ENCODE measurements at regions not wholly inside any gene's neighbourhood (a gene's known extent, or its start where the extent isn't known, plus 50 kb on each side); places are given as distances from the start of the nearest gene placed in this dataset.

DNA sequence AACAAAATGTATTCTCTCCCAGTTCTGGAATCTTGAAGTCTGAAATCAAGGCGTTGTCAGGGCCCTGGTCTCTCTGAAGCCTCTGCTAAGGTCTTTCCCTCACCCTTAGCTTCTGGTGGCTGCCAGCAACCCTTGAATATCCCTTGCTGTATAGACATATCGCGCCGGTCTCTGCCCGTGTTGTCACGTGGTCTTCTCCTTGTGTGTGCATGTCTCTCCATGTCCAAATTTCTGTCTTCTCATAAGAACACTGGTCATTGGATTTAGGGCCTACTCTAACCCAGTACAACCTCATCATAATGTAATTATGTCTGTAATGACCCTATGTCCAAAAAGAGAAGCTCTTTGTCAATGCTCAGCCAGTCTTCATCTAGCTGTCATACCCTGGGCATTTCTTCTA lies 85.7 kb upstream of the ETS2 start:
- ChIA-PET POLR2A (no interaction called here), CTCF (interaction anchor here (0.6 kb wide), 1 partner anchor 600 kb away, joined by 3 read pairs; no protein-coding TSS in a partner anchor)
- TF ChIP-seq, protein P1, sequence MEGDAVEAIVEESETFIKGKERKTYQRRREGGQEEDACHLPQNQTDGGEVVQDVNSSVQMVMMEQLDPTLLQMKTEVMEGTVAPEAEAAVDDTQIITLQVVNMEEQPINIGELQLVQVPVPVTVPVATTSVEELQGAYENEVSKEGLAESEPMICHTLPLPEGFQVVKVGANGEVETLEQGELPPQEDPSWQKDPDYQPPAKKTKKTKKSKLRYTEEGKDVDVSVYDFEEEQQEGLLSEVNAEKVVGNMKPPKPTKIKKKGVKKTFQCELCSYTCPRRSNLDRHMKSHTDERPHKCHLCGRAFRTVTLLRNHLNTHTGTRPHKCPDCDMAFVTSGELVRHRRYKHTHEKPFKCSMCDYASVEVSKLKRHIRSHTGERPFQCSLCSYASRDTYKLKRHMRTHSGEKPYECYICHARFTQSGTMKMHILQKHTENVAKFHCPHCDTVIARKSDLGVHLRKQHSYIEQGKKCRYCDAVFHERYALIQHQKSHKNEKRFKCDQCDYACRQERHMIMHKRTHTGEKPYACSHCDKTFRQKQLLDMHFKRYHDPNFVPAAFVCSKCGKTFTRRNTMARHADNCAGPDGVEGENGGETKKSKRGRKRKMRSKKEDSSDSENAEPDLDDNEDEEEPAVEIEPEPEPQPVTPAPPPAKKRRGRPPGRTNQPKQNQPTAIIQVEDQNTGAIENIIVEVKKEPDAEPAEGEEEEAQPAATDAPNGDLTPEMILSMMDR (IDR thresholded peaks at IDR 0.05; ENCODE audit: insufficient read depth, low read depth, low read length), result no peak

DNA sequence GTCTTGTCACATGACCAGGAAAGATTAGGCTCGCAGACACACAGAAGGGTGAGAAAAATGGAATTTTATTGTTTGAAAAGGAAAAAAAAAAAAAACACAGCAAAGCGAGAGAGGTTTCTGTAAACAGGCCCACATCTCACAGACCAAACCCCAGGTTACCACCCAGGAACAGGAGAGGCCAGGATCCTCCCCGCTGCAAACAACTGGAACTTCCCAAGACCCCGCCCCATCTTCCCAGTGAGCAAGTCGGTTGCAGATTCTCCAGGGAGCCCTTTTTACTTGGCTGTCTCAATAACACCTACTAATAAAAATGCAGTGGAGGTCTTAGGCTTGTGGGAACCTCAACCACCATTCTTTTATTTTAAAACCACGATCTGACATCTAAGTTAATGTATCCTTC lies 84.7 kb upstream of the ETS2 start:
- CTCF ChIA-PET, result interaction anchor here (1.3 kb wide), 1 partner anchor 25 kb away, joined by 3 read pairs; no protein-coding TSS in a partner anchor
- DNase-seq (ENCODE audit: low read depth), result no peak

More for the DNA sequence above, 85.7 kb upstream of the ETS2 start:
- H3K27me3 ChIP-seq (ENCODE audit: control insufficient read depth, insufficient read depth, low read length), result 0 out of 2 replicates have a peak, but pooled peaks cover 2% of the 10 kb centered on the region
- no peaks in the 10 kb centered on the region for H3K36me3 ChIP-seq (ENCODE audit: control insufficient read depth, insufficient read depth, low read length)
- no peak overlapping the region for H3K4me3 ChIP-seq (ENCODE audit: low read depth, low read length)
- DNase-seq (ENCODE audit: low read depth), result no peak

DNA sequence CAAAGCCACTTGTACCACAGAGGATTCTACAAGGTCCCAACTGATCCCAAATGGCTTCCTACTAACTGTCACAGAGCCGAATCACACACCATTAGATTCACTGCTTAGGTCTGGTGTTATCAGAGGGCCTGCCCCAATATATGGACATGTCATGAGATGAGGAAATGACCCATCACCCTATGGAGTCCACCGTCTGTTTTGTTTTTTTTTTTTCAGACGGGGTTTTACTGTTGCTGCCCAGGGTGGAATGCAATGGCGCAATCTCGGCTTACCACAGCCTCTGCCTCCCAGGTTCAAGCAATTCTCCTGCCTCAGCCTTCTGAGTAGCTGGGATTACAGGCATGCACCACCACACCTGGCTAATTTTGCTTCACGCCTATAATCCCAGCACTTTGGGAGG lies 83.8 kb upstream of the ETS2 start:
- 0 out of 2 replicates have a peak, but pooled peaks cover 2% of the 10 kb centered on the region for H3K27me3 ChIP-seq (ENCODE audit: control insufficient read depth, insufficient read depth, low read length)
- H3K4me3 ChIP-seq (ENCODE audit: low read depth, low read length), result no peak overlapping the region
- H3K36me3 ChIP-seq (ENCODE audit: control insufficient read depth, insufficient read depth, low read length), result no peaks in the 10 kb centered on the region
- no peak for DNase-seq (ENCODE audit: low read depth)
- POLR2A ChIA-PET, result no interaction called here
- TF ChIP-seq, protein P1 (IDR thresholded peaks at IDR 0.05; ENCODE audit: insufficient read depth, low read depth, low read length), result no peak
- CTCF ChIA-PET, result interaction anchor here (1.3 kb wide), 1 partner anchor 26 kb away, joined by 3 read pairs; no protein-coding TSS in a partner anchor

More for the DNA sequence above, 84.7 kb upstream of the ETS2 start:
- H3K36me3 ChIP-seq (ENCODE audit: control insufficient read depth, insufficient read depth, low read length), result no peaks in the 10 kb centered on the region
- TF ChIP-seq, protein P1 (IDR thresholded peaks at IDR 0.05; ENCODE audit: insufficient read depth, low read depth, low read length), result no peak
- H3K27me3 ChIP-seq (ENCODE audit: control insufficient read depth, insufficient read depth, low read length), result 0 out of 2 replicates have a peak, but pooled peaks cover 2% of the 10 kb centered on the region
- no peak overlapping the region for H3K4me3 ChIP-seq (ENCODE audit: low read depth, low read length)
- POLR2A ChIA-PET, result no interaction called here

DNA sequence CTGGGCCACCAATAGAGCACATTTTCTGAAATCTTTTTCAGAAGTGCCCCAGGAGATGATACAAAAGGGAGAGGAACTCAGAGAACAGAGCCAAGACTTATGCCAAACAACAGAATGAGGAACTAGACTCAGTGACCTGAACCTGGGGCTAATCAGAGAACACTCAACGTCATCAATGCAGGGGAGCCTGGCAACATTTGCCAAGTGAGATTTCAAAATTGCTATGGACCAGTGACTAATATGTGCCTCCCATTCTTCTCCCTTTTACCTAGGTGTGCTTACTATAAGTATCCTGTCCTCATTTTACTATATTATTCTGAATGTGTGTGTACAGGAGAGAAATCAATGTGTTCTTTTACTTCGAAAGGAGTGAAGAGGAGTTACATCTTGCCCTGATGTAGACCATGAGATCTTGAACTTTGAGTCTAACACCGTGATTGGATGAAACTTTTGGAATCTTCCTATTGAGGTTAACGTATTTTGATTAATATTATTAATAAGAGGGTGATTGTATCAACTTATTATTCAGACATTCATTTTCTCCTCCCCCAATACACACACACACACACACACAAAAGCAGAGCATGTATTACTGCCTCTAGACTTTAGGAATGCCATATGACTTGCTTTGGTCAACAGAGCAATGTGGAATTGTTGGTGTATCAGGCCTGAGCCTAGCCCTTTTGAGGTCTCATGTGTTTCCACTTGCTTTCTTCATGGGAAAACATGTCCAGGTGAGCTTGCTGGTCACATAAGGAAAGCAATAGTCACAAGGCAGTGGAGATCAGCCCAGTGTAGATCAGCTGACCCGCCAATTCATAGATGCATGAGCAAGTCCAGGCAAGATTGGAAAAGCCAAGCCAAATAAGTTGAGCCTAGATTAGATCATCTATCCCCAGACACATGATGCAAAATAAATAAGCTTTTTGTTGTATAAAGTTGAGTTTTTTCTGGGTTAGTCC lies 80.3 kb upstream of the ETS2 start:
- CTCF ChIA-PET, result interaction anchor here (0.9 kb wide), 1 partner anchor 9 kb away, joined by 3 read pairs; no protein-coding TSS in a partner anchor

DNA sequence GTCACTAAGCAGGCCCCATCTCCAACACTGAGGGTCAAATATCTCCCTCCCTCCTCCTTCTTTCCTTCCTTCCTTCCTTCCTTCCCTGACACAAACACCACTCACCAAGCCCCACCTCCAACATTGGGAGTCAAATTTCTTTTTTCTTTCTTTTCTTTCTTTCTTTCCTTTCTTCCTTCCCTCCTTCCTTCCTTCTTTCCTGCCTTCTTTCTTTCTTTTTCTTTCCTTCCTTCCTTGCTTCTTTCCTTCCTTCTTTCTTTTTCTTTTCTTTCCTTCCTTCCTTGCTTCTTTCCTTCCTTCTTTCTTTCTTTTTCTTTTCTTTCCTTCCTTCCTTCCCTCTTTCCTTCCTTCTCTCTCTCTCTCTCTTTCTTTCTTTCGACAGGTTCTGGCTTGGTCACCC lies 79.2 kb upstream of the ETS2 start:
- CTCF ChIA-PET, result no interaction called here
- H3K36me3 ChIP-seq (ENCODE audit: control insufficient read depth, insufficient read depth, low read length), result no peaks in the 10 kb centered on the region
- TF ChIP-seq, protein P1 (IDR thresholded peaks at IDR 0.05; ENCODE audit: insufficient read depth, low read depth, low read length), result no peak
- DNase-seq (ENCODE audit: low read depth), result no peak
- POLR2A ChIA-PET, result no interaction called here
- no peaks in the 10 kb centered on the region for H3K27me3 ChIP-seq (ENCODE audit: control insufficient read depth, insufficient read depth, low read length)
- no peak overlapping the region for H3K4me3 ChIP-seq (ENCODE audit: low read depth, low read length)

More for the DNA sequence above, 80.3 kb upstream of the ETS2 start:
- DNase-seq (ENCODE audit: low read depth), result no peak
- no peak overlapping the region for H3K4me3 ChIP-seq (ENCODE audit: low read depth, low read length)
- H3K27me3 ChIP-seq (ENCODE audit: control insufficient read depth, insufficient read depth, low read length), result no peaks in the 10 kb centered on the region
- TF ChIP-seq, protein P1 (IDR thresholded peaks at IDR 0.05; ENCODE audit: insufficient read depth, low read depth, low read length), result no peak
- no peaks in the 10 kb centered on the region for H3K36me3 ChIP-seq (ENCODE audit: control insufficient read depth, insufficient read depth, low read length)
- POLR2A ChIA-PET, result no interaction called here

Measured in BJ (cell line).